ENCODE measurements at regions not wholly inside any gene's neighbourhood (a gene's known extent, or its start where the extent isn't known, plus 50 kb on each side); places are given as distances from the start of the nearest gene placed in this dataset.

- in situ Hi-C loops (cut with HindIII; ENCODE audit: low sequenced_read_pairs) = no loop called here
Measured at GRCh38 chr13:105513448-105513847, 1022.0 kb downstream of the EFNB2 start.

DNA sequence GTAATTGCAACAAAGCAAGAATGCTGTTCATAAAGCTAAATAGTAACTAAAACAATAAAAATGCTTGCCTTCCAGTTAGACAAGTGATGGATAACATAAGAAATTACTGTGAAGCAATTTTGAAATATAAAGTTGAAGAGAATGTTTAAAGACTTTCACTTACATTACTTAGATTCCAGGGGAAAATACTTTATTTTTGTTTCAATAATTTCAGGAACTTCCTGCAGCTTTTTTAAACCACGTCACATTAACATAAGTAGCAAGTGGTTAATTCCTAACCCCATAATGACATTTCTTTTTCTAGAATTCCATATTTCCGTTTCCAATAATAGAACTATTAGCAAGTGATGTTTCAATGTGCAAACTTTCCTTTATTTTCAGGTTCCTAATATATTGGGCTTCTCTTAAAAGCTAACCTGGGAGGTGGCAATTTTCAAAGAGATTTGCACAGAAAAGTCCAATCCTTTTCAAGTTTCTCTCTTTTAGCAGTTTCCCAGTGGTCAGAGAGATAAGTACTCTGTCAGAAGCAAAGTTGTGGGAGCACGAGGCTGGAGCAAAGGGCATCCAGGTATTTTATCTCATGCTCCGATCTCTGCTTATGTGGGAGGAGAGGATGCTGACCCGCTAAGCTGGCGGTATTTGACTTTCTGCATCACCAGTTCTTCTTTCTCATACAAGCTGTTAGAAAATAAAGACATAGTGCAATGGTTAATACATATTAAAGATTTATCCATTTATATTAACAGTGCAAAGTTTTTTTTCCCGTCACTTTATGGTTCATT, 1025.3 kb downstream of the EFNB2 start:
- in situ Hi-C loops (cut with HindIII; ENCODE audit: low sequenced_read_pairs) = no loop called here

GRCh38 chr13:105506463-105506862, 1029.0 kb downstream of the EFNB2 start:
- in situ Hi-C loops (cut with HindIII; ENCODE audit: low sequenced_read_pairs) = no loop called here

GRCh38 chr13:105502193-105502592, 1033.3 kb downstream of the EFNB2 start:
- in situ Hi-C loops (cut with HindIII; ENCODE audit: low sequenced_read_pairs) = no loop called here

GRCh38 chr13:105497597-105497996, 1037.9 kb downstream of the EFNB2 start:
- in situ Hi-C loops (cut with HindIII; ENCODE audit: low sequenced_read_pairs) = no loop called here

DNA sequence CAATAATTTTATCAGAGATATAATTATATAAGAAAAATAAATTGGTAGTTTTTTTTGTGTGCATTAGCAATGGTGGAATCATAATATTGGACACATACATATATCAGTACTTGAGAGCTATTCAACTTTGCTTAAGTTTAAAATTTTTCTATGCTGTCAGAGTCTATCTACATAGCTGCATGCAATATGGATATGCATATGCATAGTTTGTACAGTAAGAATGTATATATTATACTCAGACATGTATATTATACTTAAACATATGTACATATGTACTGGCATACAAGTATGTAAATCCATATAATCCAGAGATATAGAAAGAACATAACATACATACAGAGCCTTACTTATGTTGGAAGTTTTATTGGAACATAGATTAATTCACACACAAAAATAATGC, 1043.2 kb downstream of the EFNB2 start:
- in situ Hi-C loops (cut with HindIII; ENCODE audit: low sequenced_read_pairs) = no loop called here

- in situ Hi-C loops (cut with HindIII; ENCODE audit: low sequenced_read_pairs) = no loop called here
Measured at GRCh38 chr13:105491345-105491744, 1044.1 kb downstream of the EFNB2 start.

GRCh38 chr13:105485081-105485480, 1050.4 kb downstream of the EFNB2 start:
- in situ Hi-C loops (cut with HindIII; ENCODE audit: low sequenced_read_pairs) = no loop called here

- in situ Hi-C loops (cut with HindIII; ENCODE audit: low sequenced_read_pairs) = no loop called here
Measured at GRCh38 chr13:105474983-105475610, 1060.4 kb downstream of the EFNB2 start.

DNA sequence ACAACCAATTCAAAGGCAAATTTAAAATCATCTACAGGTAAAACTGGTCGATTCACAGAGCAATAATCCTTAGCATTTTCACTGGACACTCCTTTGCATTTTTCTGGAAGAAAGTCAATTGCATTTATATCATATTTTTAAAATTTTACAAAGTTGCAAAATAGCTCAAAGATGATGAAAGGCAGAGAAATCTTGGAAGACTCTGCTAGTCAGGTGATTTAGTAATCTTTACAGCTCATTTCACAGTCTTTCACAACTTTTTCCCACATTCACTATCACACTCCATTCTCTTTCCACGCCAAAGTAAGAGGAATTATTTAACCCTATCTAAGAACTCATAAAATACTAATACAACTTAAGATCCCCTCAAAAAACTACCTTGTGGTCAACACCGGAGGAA, 1063.8 kb downstream of the EFNB2 start:
- in situ Hi-C loops (cut with HindIII; ENCODE audit: low sequenced_read_pairs) = no loop called here

DNA sequence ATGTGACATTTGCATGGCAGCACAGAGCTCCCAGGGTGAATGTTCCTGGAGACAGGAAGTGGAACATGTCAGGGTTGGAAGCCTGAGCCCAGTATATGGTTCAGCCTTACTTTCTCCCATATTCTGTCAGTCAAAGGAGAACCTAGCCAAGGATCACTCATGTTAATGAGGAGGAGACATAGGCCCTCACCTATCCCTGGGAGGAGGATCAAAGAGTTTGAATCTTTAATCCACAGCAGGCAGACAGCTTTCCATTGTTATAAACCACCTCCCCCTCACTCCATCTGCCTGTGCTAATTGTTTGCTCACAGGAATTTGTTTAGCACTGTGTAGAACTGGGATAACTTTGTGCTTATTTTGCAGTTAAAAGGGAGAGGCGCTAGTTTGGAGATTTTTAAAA, 1069.1 kb downstream of the EFNB2 start:
- in situ Hi-C loops (cut with HindIII; ENCODE audit: low sequenced_read_pairs) = no loop called here

- in situ Hi-C loops (cut with HindIII; ENCODE audit: low sequenced_read_pairs) = no loop called here
Measured at GRCh38 chr13:105465745-105466144, 1069.7 kb downstream of the EFNB2 start, which contains the start of gene DAOA. Gene DAOA (plus strand): TSS chr13:105466045.

DNA sequence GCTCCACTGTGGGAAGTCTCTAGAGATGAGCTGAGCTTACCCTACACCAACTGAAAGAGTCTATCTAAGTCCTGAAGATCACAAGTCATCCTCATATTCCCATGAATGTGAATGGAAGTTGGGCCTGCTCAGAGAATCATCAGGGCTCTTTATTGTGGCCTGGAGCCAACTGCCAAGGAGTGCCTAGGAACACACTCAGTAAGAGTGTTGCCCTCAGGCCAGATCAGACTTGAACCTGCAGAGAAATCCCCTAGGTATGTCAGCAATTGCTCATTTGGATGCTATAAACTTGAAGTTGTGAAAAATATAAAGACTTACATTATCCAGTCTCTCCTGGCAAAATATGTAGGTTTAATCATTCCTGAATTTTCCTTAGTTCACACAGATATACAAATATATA, 1070.2 kb downstream of the EFNB2 start:
- in situ Hi-C loops (cut with HindIII; ENCODE audit: low sequenced_read_pairs) = no loop called here

GRCh38 chr13:105464249-105464648, 1071.2 kb downstream of the EFNB2 start:
- in situ Hi-C loops (cut with HindIII; ENCODE audit: low sequenced_read_pairs) = no loop called here

- in situ Hi-C loops (cut with HindIII; ENCODE audit: low sequenced_read_pairs) = no loop called here
Measured at GRCh38 chr13:105463011-105463501, 1072.4 kb downstream of the EFNB2 start.

DNA sequence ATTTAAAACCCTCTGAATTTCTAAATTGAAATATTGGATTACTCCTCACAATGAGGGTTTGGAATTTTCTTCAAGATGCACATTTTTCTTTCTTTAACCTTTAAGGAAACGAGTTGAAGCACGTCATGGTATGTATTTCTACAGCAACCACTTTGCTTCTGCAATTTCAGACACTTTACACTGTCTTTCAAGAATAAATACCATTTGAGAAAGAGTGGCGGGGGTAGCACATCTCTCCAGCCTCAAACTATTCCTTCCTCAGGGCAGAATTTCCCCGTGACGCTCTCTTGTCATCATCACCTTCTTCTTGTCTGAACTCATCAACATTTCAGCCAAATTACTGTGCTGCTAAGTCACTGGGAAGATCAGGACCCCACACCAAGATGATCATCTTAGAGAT, 1073.4 kb downstream of the EFNB2 start:
- in situ Hi-C loops (cut with HindIII; ENCODE audit: low sequenced_read_pairs) = no loop called here

GRCh38 chr13:105452895-105453294, 1082.6 kb downstream of the EFNB2 start:
- in situ Hi-C loops (cut with HindIII; ENCODE audit: low sequenced_read_pairs) = no loop called here

GRCh38 chr13:105450784-105451183, 1084.7 kb downstream of the EFNB2 start:
- in situ Hi-C loops (cut with HindIII; ENCODE audit: low sequenced_read_pairs) = no loop called here

DNA sequence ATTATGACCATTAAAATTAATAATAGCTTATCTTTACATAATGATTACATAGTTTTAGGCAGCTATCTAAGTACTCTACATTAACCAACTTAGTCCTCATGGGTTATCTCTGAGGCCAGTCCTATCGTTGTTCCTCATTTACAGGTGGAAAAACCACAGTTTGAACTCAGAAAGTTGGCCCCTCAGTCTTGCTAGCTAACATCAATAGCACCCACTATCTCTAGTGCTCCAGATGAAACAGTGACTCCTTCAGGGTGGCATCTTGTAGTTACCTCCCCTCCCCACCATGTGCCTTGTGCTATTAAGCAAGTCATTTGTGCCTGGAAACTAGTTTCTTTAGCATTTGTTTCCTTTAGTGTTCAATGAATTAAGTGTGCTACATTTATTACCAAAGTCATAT, 1086.7 kb downstream of the EFNB2 start:
- in situ Hi-C loops (cut with HindIII; ENCODE audit: low sequenced_read_pairs) = no loop called here

DNA sequence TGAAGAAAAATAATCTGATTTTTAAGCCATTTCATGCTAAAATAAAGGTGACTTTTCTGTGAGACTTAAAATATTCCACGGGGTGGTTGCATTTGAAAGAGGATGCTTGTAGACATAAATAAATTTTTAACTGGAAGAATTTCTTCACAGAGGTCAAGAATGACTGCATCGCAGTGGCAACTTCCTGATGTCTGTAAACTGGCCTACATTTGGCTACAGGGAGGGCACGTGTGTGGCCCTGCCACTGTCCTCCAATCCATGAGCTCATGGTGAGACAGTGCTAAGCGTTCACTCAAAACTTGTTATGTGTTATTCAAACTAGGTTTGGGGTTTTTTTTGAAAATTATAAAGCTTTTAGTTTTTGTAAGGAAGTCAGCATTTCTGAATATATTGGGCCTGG, 1089.3 kb downstream of the EFNB2 start:
- in situ Hi-C loops (cut with HindIII; ENCODE audit: low sequenced_read_pairs) = no loop called here

GRCh38 chr13:105445796-105446195, 1089.7 kb downstream of the EFNB2 start:
- in situ Hi-C loops (cut with HindIII; ENCODE audit: low sequenced_read_pairs) = no loop called here

DNA sequence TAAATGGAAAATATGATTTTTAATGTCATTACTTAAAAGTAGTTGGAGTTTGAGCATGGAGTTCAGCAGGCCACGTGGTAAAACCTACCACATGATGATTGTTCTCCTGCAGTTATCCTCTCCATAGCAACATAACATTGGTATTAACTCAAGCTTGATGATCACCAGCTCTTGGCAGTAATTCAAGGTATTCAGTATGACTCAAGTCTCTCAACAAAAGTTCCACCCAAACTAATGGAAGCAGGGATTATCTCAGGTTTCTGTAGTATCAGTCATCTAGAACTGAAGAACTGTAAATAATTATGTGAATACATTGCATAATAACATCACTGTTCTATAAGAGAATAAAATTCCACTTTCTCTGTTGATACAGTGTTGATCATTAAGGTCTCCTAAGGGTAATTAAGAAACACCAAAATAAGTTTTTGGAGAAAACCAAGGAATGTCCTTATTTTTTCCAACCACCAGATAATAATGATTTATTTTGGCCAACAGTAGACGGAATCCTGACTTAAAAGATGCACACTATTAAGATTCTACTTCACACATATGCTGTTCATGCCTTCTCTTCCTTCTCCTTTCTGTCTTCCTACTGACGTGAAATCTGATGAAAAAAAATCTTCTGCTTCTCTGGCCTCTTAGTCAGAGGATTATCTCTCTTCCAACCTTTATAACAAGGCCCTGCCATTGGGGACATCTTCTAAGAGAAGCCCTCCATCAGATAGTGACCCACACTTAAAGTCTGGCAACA, 1092.3 kb downstream of the EFNB2 start:
- in situ Hi-C loops (cut with HindIII; ENCODE audit: low sequenced_read_pairs) = no loop called here
